HEK293 (cell line): ENCODE measurements at regions not wholly inside any gene's neighbourhood (a gene's known extent, or its start where the extent isn't known, plus 50 kb on each side); places are given as distances from the start of the nearest gene placed in this dataset.

ENCODE experiments used
- CTCF ChIA-PET: fragments of 350-600 bp; formaldehyde crosslinking; extraction: SDS; loops from one replicate; lab custom pipeline; 2021; ENCODE audit warnings: antibody characterized with exemption; lab: Yijun Ruan, JAX
- POLR2A ChIA-PET: fragments of 300-600 bp; formaldehyde crosslinking; extraction: SDS; loops from one replicate; lab custom pipeline; 2020; ENCODE audit warnings: antibody characterized with exemption, inconsistent platforms; lab: Yijun Ruan, JAX
- H3K27ac ChIP-seq: fragments of 200-500 bp; sonication (Bioruptor generic); 2 replicates; pipeline ENCODE4 v1.5.1; 2014; ENCODE audit warnings: low read depth, low read length, control low read depth, inconsistent platforms; ENCODE audit errors: extremely low read depth
- H3K36me3 ChIP-seq, 2 experiments: fragments of 200-500 bp in 1 of 2; sonication (Bioruptor generic) in 1 of 2; 1 replicate in 1 of 2; 2 replicates in 1 of 2; pipeline ENCODE4 v1.5.1; 2014 to 2017; ENCODE audit warnings: inconsistent platforms in 2 of 2, low read length in 2 of 2; ENCODE audit not compliant: control insufficient read depth in 2 of 2, insufficient read depth in 1 of 2
- H3K4me1 ChIP-seq: fragments of 200-500 bp; sonication (Bioruptor generic); 2 replicates; pipeline ENCODE4 v1.5.1; 2014; ENCODE audit warnings: mild to moderate bottlenecking, low read length, inconsistent platforms; ENCODE audit not compliant: control insufficient read depth, insufficient read depth
- H3K4me3 ChIP-seq: 2 replicates; pipeline ENCODE4 v1.5.1; 2011; ENCODE audit warnings: low read depth, mild to moderate bottlenecking, control low read depth, low read length, moderate library complexity
- H3K9me3 ChIP-seq: fragments of 200-500 bp; sonication (Bioruptor generic); 2 replicates; pipeline ENCODE4 v1.5.1; 2014; ENCODE audit warnings: low read depth, low read length, inconsistent platforms; ENCODE audit not compliant: control insufficient read depth, insufficient read depth
- CTCF ChIP-seq: fragments of 450-650 bp; formaldehyde crosslinking; IDR thresholded peaks from 2 replicates; pipeline ENCODE4 v1.5.1; 2016; ENCODE audit warnings: missing biosample characterization, missing genetic modification characterization
- GLI2 ChIP-seq: fragments of 450-650 bp; formaldehyde crosslinking; IDR thresholded peaks from 2 replicates; pipeline ENCODE4; 2017; ENCODE audit warnings: missing biosample characterization, missing genetic modification characterization, low read depth, borderline replicate concordance
- SCRT2 ChIP-seq: fragments of 450-650 bp; formaldehyde crosslinking; IDR thresholded peaks from 2 replicates; pipeline ENCODE4 v1.5.1; 2016; ENCODE audit warnings: missing biosample characterization, missing genetic modification characterization
- ZBTB49 ChIP-seq: fragments of 450-650 bp; formaldehyde crosslinking; IDR thresholded peaks from 2 replicates; pipeline ENCODE4 v1.5.1; 2016; ENCODE audit warnings: missing biosample characterization, missing genetic modification characterization, low read depth
- ZNF112 ChIP-seq: fragments of 450-650 bp; formaldehyde crosslinking; IDR thresholded peaks from 2 replicates; pipeline ENCODE4 v1.5.0; 2017; ENCODE audit warnings: missing biosample characterization, missing genetic modification characterization
- ZNF174 ChIP-seq: fragments of 450-650 bp; formaldehyde crosslinking; IDR thresholded peaks from 2 replicates; pipeline ENCODE4 v1.5.0; 2017; ENCODE audit warnings: missing biosample characterization, mild to moderate bottlenecking, missing genetic modification characterization
- ZNF248 ChIP-seq: fragments of 450-650 bp; formaldehyde crosslinking; IDR thresholded peaks from 2 replicates; pipeline ENCODE4 v1.5.1; 2017; ENCODE audit warnings: missing biosample characterization, missing genetic modification characterization
- ZNF280C ChIP-seq: fragments of 450-650 bp; formaldehyde crosslinking; IDR thresholded peaks from 2 replicates; pipeline ENCODE4 v1.5.1; 2016; ENCODE audit warnings: missing biosample characterization, missing genetic modification characterization
- ZNF48 ChIP-seq: fragments of 450-650 bp; formaldehyde crosslinking; IDR thresholded peaks from 2 replicates; pipeline ENCODE4 v1.5.1; 2016; ENCODE audit warnings: missing biosample characterization, missing genetic modification characterization
- ZNF488 ChIP-seq: fragments of 450-650 bp; formaldehyde crosslinking; IDR thresholded peaks from 2 replicates; pipeline ENCODE4 v1.5.1; 2016; ENCODE audit warnings: missing biosample characterization, missing genetic modification characterization
- ZNF529 ChIP-seq: fragments of 450-650 bp; formaldehyde crosslinking; IDR thresholded peaks from 2 replicates; pipeline ENCODE4 v1.5.1; 2017; ENCODE audit warnings: missing genetic modification characterization, missing biosample characterization; ENCODE audit not compliant: insufficient replicate concordance
- ZNF548 ChIP-seq: fragments of 450-650 bp; formaldehyde crosslinking; IDR thresholded peaks from 2 replicates; pipeline ENCODE4 v1.5.1; 2016; ENCODE audit warnings: missing biosample characterization, missing genetic modification characterization
- ZNF623 ChIP-seq: fragments of 450-650 bp; formaldehyde crosslinking; IDR thresholded peaks from 2 replicates; pipeline ENCODE4 v1.5.1; 2016; ENCODE audit warnings: missing biosample characterization, missing genetic modification characterization
- ZNF692 ChIP-seq: fragments of 450-650 bp; formaldehyde crosslinking; IDR thresholded peaks from 2 replicates; pipeline ENCODE4 v1.5.1; 2016; ENCODE audit warnings: missing biosample characterization, missing genetic modification characterization
- ZNF785 ChIP-seq: fragments of 450-650 bp; formaldehyde crosslinking; IDR thresholded peaks from 2 replicates; pipeline ENCODE4 v1.5.1; 2016; ENCODE audit warnings: missing biosample characterization, missing genetic modification characterization
- ZNF792 ChIP-seq: fragments of 450-650 bp; formaldehyde crosslinking; IDR thresholded peaks from 2 replicates; pipeline ENCODE4 v1.5.1; 2016; ENCODE audit warnings: missing biosample characterization, missing genetic modification characterization

- no peak overlapping the region for H3K27ac ChIP-seq
- CTCF ChIA-PET = interaction anchor here (0.9 kb wide), 1 partner anchor 10 kb away, joined by 4 read pairs; no protein-coding TSS in a partner anchor
Measured at GRCh38 chr6:113004470-113005270, 657.5 kb downstream of the RFPL4B start.

More at GRCh38 chr6:113004470-113005270, 657.5 kb downstream of the RFPL4B start:
- Histone ChIP-seq H3K4me1 (no peaks in the 10 kb centered on the region), H3K36me3 (no peaks in the 10 kb centered on the region), H3K9me3 (no peaks in the 10 kb centered on the region), H3K4me3 (no peak overlapping the region)
- TF ChIP-seq ZNF174 (tag by site-specific recombination) = no peak
- TF ChIP-seq GLI2 = no peak
- no peak for TF ChIP-seq ZNF48 (tag by site-specific recombination)
- no peak for TF ChIP-seq ZBTB49 (tag by site-specific recombination)
- no peak for TF ChIP-seq ZNF112 (tag by site-specific recombination)
- TF ChIP-seq ZNF548 (tag by site-specific recombination) = no peak
- no peak for TF ChIP-seq ZNF792 (tag by site-specific recombination)
- no peak for TF ChIP-seq ZNF623 (tag by site-specific recombination)
- no peak for TF ChIP-seq ZNF692
- TF ChIP-seq CTCF (tag by site-specific recombination) = no peak
- TF ChIP-seq ZNF488 (tag by site-specific recombination) = no peak
- TF ChIP-seq ZNF280C = no peak
- TF ChIP-seq ZNF785 (tag by site-specific recombination) = no peak
- no peak for TF ChIP-seq SCRT2
- TF ChIP-seq ZNF529 (tag by site-specific recombination) = no peak
- TF ChIP-seq ZNF248 = no peak
- POLR2A ChIA-PET = no interaction called here
